PC-3 (cell line): ENCODE measurements at regions not wholly inside any gene's neighbourhood (a gene's known extent, or its start where the extent isn't known, plus 50 kb on each side); places are given as distances from the start of the nearest gene placed in this dataset.

Source experiments
- CTCF ChIP-seq: fragments of 300-600 bp; sonication (generic); conservative IDR thresholded peaks from 2 replicates; pipeline ENCODE4 v1.5.1; 2017; ENCODE audit warnings: antibody characterized with exemption, low read depth, mild to moderate bottlenecking, low read length
- EZH2 ChIP-seq: fragments of 300-600 bp; sonication (generic); IDR thresholded peaks from one replicate; pipeline ENCODE4 v1.6.1; 2017; ENCODE audit warnings: antibody characterized with exemption, mild to moderate bottlenecking, low read length; ENCODE audit not compliant: unreplicated experiment

GRCh38 chr3:154885418-154885817 lies 194.7 kb upstream of the MME start:
- TF ChIP-seq CTCF (no peak), EZH2 (no peak)
